ENCODE measurements at regions not wholly inside any gene's neighbourhood (a gene's known extent, or its start where the extent isn't known, plus 50 kb on each side); places are given as distances from the start of the nearest gene placed in this dataset.
"Not testable (repeated sequence)": the region's sequence is repeated elsewhere in the genome, so short reads cannot be mapped to it uniquely, and the experiment has no call there.

DNA sequence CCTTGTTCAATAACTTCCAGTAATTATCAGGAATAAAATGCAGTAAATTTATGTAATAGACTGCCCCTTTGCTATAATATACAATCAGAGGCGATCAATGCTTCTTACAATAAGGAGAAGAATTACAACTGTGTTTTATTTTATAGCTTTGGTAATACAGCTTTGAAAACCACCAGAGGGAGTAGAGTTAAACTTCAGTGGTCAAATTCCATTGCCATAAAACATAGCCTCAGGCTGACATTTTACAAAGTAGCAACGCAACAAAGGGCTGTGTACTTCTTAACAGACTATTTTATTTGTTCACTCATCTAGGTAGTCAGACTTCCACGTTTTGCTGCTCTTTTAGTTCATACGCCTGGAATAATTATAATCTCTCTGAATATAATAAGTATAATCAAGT, 58.5 kb downstream of the TEX13C start:
- DNase-seq, result no peak

DNA sequence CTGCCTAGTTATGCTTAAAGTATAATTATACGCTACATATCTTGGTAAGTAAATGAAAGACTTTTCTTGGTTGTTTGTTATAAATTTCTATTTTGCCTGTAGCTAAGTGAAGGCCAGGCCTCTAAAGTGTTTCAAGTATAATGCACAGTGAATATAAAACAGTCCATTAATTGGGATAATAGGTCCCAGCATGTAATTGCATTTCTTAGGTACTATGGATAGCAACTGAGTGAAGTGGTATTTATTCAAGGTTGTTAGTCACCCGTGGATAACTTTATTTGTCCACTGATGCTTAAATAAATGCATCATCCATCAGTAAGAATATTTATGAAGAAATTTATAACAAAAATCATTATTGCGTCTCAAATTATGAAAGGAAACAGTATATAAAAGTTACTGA, 59.1 kb downstream of the TEX13C start:
- no peak for DNase-seq

DNA sequence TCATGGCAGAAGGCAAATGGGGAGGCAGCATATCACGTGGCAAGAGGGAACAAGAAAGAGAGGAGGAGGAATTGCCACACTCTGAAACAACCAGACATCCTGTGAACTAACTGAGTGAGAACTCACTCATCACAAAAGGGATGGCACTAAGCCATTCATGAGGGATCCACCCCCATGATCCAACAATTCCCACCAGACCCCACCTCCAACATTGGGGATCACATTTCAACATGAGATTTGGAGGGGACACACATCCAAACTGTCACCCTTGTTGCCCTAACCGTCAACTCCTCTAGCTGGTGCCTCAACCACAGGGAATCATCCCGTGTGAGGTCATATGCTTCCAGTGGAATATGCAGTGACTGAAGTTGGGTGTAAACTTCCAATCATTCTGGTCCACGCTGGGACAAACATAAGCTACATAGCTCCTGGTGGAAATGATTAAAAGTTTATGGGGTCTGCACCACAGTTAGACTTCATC, 62.5 kb downstream of the TEX13C start:
- DNase-seq, result no peak

DNA sequence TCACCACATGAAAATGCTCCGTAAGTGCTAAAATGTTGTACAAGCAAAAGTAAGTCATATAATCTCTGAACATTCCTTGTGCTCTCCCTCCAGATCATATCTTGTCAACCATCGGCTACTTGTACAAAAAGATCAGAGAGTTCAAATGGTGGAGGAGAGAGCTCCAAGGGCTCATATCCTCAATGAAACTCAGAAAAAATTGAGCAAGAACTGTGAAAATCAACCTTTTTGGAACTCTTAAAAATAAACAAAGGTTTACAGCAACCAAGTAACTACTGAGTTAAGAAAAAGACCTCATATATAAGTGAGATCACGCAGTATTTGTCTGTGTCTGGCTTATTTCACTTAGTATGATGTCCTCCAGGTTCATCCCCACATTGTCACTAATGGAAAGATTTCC, 63.2 kb downstream of the TEX13C start:
- no peak for DNase-seq

DNA sequence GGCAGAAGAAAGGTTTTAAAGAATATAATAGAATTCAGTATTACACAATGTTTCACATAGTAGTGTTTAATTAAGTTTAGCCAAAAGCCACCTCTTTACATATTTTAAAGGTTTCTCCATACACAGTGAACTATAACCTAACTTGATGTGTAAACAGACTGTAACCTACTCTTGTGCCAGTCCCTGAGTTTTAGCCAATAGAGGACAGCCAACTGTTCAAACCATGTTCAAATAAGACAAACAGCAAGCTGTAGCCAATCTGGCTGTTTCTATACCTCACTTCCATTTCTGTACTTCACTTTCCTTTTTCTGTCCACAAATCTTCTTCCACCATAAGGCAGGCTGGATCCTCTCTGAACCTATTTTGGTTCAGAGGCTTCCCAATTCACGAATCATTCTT, 65.2 kb downstream of the TEX13C start:
- DNase-seq, result no peak

DNA sequence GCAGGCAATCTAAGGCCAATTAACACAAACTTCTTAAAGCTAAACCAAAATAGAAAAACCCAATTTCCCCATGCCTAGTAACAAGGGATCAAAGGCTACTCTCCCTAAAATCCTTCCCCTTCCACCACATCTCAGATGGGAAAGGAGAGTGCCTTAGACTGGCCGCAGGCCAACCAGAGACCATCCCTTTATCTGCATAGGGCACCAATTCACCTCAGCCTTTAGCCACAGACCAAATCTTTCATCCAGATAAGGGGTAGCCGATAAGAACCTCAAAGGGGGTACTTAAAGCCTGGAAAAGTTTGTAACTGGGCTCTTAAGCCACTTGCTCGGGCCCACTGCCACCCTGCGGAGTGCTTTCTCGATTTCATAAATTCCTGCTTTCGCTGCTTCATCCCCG, 68.3 kb downstream of the TEX13C start:
- no peak for DNase-seq

DNA sequence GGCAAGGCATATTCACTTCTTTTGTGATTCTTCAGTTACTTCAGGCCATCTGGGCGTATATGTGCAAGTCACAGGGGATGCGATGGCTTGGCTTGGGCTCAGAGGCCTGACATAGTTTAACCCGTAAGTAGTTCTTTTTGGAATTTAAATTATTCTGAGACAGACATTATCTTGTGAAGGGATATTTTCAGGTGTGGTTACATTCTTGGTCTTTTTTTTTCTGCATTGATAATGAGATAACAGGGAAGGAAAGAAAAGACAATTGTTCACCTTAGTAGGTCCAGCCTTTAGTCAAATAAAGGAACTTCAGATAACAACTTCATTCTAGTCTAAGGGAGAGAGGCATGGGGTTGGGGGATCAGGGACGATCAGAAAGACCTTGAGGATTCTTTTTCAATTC, 74.8 kb downstream of the TEX13C start:
- DNase-seq, result no peak

DNA sequence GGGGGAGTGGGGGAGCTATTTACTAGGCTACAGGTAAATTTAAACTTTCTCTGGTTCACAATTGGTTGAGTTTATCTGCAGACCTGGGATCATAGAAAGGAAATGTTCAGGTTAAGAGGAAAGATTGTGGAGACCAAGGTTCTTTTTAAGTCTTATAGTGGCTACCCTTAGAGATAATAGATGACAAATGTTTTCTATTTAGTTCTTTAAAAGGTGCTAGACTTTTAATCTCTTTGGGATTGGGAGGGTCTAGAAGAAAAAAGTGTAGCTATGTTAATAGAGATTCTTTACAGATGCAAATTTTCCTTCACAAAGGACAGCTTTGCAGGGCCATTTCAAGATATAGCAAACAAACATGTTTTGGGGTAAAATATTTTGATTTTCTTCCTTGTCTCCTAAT, 76.0 kb downstream of the TEX13C start:
- DNase-seq, result no peak

DNA sequence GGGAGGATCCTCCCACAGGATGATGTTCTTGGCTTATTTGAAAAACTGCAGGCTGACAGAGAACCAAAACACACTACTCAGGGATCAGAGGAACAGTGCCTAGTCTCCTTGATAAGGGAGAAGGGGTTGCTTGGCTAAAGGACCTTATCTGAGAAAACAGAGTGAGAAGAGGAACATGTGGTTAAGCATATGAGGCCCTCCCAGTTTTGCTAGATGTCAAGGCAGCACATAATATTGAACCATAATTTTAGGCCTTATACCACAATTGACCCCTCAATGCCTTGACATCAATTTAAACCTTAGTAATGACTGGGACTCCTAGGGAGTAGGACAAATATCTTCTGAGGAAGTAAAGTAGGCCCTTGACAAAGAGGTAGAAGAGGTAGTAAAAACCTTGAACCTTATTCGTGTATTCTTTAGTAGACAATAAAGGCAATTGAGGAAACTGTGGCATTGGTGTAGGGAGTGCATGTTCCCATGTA, 79.3 kb downstream of the TEX13C start:
- no peak for DNase-seq

DNA sequence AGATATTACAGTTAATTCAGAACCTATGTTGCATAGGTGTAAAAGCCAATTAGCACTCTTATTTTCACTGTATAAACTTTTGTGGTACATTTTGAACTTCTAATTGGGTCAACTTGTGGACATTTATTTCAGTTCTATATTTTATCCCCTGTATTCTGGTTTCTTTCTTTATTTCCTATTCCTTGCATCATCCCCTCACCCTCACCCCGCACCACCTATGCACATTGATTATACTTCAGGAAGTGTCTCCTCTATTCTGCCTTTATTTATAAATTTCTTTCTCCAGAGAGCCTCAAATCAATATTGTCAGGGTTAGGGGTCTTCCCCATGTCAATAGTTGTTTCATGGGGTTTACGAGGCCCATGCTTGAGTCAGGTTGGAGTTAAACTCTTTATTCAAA, 83.1 kb downstream of the TEX13C start:
- no peak for DNase-seq

DNA sequence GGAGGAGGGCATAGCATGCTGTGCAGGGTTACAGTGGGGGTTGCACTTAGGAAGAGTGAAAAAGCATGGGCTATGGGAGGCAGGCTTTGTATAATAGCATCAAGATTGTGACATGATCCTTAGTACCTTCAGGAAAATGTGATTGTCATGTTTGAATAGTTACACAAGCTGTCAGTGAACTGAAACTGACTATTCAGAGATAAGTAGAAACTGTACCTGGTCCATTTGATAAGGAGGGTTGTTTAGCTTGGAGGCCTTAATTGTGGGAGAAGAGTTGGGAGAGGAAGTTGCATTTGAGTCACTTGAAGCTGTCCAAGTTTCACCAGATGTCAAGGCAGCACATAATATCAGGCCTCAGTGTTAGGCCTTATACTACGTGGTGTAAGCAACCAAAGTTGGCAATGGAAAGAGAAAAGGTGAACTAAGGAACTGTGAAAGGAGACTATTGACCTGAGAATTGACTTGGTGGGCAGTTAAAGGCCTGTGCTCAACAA, 85.0 kb downstream of the TEX13C start:
- DNase-seq, result no peak

DNA sequence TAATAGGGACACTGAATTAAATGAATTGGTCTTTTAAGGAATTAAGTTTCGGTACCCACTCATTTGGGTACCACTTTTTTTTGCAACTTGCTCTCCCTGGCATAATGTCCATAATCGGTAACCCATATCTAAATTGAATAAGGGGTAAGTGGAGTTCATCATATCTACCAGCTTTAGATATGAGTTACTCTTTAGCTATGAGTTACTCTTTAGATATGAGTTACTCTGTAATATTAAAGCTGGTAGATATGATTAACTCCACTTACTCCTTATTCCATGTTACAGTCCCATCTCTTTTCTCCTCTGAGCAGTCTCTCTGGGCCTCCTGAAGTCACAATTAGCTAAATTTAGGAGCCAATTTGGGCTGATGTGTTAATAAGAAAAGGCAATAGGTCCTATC, 85.7 kb downstream of the TEX13C start:
- DNase-seq, result no peak

DNA sequence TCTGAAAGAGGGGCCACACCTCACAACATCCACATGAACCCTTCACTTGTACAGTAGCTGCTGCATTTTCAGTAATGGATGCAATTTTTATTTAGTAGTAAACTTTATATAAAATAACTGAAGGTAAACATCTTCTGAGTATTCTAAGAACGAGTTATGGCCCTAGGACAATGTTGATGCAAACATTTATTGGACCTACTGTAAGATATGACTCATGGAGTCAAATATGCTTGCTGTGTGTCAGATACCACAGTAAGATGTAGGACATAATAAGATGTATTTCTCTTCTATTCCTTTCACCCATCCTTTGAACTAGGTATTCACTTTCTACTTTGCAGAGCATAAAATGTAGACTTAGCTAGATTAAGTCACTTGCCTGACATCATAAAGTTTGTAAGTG, 87.6 kb downstream of the TEX13C start:
- no peak for DNase-seq

DNA sequence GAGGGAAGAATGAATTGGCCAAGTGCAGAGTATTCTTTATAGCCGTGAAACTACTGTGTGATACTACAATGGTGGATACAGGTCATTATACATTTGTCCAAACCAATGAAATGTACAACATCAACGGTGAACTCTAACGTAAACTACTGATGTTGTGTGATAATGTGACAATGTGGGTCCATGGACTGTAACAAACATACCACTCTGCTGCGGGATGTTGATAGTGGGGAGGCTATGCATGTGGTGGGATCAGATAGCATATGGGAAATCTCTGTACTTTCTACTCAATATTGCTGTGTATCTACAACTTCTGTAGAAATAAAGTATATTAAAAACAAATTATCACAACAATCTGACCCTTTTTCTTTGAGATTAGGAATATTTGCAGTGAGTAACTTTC, 101.1 kb downstream of the TEX13C start:
- DNase-seq, result no peak

DNA sequence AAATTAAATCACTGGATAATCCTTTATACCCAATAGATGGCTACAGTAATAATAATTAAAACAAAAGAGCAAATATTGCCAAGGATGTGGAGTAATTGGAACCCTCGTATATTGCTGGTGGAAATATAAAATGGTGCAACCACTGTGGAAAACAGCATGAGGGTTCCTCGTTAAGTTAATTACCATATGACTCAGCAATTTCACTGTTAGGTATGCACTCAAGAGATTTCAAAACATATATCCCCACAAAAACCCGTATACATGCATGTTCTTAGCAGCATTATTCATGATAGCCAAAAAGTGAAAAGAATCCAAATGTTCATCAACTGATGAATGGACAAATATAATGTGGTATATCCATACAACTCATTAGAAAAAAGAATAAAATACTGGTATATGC, 103.3 kb downstream of the TEX13C start:
- no peak for DNase-seq

DNA sequence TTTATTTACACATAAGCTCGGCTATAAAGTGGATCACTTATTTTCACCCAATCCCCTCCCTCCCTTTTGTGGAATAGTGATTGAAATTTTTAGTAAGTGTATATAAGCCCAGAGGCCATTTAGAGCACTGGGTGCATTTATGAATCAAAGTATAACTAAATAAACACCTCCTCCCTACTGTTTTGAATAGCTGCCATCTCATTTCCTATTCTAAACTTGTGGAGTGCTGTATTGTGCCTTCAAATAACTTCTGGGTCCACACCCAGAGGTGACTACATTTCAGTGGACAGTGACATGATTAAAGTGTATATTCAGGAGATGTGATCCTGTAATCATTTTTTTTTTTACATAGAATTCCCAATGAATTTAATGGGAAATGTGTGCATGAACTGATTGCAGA, 104.9 kb downstream of the TEX13C start:
- no peak for DNase-seq

DNA sequence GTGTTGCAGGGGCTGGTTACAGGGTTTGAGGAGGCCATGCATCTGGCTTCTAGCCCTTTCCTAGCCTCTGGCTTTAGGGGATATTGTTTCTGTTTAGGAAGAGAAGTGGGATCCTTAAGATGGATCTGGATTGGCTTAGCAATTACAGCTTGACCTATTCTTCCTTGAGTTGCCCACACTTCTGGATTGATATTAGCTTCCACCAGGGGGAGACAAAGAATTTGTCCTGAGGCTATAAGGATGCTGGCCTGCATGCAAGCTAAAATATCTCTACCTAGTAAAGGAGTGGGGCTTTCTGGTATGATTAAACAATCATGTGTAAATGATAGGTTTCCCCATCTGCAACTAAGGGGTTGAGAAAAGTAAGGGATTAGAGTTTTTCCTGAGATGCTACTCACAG, 117.2 kb downstream of the TEX13C start:
- DNase-seq, result peak; percentile 1

DNA sequence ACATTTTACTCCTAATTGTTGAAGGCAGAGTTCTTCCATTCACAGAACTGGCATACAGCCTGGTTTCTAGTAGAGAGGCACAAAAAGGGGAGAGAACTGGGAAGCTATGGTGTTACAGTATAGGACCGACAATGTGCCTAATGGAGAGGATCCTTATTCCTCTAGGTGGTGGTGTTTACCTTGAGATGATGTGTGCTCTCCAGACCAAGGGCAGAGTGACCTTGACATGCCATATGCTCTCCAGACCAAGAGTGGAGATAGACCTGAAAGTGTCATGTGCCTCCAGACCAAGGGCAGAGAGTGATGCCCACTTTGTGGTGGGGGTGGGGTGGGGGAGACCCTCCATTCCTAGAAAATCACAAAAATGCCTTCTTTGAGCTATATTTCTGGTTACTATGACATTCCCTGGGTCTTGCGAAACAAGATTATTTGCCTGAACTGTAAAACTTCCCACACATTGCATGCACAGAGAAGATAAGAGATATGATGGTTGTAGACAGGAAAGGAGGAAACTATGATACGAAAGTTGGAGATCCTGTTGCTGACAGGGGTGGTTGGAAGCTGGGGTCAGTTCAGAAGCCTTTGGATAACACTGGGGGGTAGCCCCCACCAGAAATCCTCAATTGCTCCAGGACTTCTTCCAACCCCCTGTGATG, 119.7 kb downstream of the TEX13C start:
- DNase-seq, result no peak

DNA sequence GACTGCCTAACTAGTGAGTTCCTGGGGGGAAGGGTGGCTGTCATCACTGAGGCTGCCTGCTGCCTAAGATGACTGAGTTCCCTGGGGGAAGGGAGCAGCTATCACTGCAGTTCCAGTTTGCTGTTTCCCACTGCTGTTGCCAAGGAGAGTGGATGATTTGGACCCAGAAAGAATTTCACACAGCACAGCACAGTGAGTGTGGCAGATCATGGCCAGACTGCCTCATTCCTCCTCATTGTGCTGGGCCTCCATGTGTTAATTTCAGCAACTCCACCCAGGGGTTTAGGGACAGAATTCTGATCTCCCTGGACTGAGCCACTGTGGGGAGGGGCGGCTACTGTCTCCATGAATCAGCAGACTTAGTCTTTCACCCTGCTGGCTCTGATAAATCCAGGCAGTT, 125.0 kb downstream of the TEX13C start:
- no peak for DNase-seq

DNA sequence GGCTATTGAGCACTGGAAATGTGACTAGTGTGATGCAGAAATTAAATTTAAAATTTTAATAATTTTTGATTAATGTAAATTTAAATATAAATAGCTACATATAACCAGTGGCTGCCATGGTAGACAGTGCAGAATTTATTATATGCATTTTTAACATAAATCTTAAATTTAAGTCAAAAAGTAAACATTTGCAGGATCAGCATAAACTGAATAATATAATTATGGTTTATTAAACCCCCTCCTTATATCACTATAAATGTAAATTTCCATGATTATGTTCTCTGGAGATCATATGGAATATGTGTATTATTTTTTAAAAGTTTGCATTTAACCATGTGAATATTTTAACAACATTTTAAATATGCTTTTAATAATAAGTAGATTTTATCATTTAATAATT, 155.8 kb downstream of the TEX13C start:
- no peak for DNase-seq

DNA sequence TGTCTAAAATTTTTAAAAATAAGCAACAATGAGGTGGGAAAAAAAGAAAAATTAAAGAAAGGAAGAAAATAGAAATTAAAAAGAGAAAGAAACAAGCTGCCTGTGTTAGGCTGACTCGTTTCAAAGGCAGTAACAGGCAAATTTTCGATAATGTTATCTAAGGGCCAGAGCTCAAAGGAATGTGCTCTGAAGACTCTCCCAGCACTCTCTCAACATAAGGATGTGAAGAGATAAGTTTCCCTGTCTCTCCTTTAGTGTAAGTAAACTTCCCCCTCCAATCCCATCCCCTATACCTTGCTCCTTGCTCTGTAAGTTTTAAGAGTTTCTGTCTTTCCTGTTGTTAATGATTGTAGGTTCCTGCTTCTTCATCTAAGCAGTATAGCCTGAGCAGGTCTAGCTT, 172.8 kb downstream of the TEX13C start:
- no peak for DNase-seq

DNA sequence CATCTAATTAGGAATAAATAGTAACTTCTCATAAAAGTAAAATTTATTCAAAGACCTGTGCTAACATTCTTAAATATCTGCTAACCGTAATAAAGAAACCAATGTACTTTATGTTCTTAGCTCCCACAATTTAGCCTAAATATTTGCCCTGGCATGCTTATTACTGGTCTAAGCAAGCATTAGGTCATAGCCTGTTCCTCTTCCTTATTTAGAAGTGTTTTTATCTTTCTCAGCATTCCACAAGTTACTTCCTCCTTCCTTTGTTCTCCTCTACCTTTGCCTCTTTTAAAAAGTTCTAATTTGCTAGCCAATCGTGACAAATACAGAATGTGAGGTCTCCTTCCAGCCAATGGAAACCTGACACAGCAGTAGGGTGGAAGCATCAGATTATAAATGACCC, 173.3 kb downstream of the TEX13C start:
- DNase-seq, result not testable (repeated sequence)

DNA sequence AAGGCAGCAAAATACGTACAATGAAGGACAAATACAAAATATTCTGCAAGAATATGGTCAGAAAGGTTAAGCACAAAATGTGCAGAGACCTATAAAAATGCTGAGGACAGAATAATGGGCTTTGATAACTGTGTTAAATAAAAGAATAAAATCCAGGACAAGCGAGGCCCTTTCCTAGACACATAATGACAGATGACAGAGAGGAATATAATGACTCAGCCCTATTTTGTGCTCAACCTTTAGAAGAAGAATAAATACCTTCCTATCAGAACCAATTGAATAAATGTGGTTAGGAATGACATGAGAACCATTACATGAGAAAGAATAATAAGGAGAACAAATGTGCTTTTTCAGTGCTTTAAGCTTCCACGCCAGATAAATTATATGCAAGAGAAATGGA, 178.0 kb downstream of the TEX13C start:
- DNase-seq, result no peak

DNA sequence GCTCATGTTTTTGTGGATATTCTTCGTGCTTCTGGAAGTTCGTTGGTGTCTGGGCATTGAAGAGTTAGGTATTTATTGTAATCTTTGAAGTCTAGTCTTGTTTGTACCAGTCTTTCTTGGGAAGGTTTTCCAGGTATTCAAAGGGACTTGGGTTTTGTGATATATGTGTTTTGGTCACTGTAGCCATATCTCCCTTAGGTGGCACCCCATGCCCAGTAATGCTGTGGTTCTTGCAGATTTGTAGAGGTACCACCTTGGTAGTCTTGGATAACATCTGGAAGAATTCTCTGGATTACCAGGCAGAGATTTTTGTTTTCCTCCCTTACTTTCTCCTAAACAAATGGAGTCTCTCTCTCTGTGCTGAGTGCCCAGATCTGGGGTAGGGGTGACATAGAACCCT, 184.1 kb downstream of the TEX13C start:
- DNase-seq, result no peak

DNA sequence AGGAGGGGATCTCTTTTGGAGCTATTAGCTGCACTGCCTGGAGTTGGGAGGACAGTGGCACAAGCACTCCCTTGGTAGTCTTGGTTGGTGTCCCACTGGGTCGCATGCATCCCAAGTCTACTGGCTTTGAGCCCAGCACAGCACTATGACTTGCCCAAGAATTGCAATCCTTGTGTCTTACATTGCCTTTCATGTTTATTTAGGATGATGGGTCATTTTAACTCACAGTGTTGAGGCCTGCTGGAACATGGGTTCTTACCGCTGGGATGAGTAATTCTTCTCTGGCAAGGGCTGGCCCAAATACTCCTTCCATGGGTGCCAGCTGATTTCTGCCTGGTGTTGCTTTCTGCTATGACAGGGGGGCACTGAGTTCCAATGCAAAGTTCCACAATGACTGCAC, 185.5 kb downstream of the TEX13C start:
- DNase-seq, result no peak
